Ureter (tissue), 1 donor: ENCODE measurements at regions not wholly inside any gene's neighbourhood (a gene's known extent, or its start where the extent isn't known, plus 50 kb on each side); places are given as distances from the start of the nearest gene placed in this dataset.
"Not testable (repeated sequence)": the region's sequence is repeated elsewhere in the genome, so short reads cannot be mapped to it uniquely, and the experiment has no call there.

Experiments
- DNase-seq: peaks from one replicate; pipeline ENCODE4 v3.0.0-alpha.2; 2020; ENCODE audit warnings: low spot score
- donor health status: DM: yes; HTN: yes; CAD: no.

DNA sequence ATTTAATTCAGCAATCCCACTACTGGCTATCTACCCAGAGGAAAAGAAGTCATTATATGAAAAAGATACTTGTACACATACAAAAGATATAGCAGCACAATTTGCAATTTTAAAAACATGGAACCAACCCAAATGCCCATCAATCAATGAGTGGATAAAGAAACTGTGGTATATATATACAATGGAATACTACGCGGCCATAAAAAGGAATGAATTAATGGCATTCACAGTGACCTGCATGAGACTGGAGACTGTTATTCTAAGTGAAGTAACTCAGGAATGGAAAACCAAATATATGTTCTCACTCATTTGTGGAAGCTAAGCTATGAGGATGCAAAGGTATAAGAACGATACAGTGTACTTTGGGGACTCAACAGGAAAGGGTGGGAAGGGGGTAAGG, 102.8 kb upstream of the KCNMA1 start:
- DNase-seq = not testable (repeated sequence)

GRCh38 chr10:77738496-77739158, 101.0 kb upstream of the KCNMA1 start:
- DNase-seq = no peak

DNA sequence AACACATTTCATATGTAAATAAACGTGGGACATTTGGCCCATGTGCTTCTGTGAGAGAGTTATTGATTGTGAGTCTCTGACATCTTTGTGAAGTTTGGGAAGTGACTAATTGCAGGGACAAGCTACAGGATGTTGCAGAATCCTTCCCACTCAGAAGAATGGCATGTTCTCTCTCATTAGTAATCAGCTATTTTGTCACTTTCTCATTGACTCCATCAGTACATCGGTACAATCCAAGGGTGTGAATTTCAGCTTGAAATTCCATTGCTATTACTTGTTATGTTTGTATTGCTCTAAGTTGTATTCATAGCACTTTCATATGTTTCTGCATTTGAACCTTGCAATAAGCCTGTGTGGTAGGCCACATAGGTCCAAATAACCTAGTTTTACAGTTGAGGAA, 100.0 kb upstream of the KCNMA1 start:
- no peak for DNase-seq

DNA sequence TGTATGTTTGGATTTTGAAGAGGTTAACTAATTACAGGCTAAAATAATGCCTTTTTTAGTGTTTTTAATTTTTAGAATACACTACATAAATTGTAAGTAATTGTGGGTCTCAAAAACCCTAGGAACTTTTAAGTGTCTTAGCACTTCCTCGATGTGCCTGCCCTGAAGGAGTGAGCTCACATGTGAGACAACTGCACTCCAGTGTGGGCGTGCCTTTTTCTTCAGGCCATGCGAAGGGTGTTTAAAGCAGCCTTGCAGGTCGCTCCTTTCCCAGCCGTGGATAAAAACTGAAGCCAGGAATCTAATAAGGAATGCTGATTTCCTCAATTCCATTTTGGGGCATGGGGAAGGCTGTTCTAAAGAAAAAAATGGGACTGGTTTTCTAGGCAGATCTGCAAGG, 97.5 kb upstream of the KCNMA1 start:
- DNase-seq = not testable (repeated sequence)

- DNase-seq = no peak
Observed at GRCh38 chr10:77732213-77733003, 94.8 kb upstream of the KCNMA1 start.

DNA sequence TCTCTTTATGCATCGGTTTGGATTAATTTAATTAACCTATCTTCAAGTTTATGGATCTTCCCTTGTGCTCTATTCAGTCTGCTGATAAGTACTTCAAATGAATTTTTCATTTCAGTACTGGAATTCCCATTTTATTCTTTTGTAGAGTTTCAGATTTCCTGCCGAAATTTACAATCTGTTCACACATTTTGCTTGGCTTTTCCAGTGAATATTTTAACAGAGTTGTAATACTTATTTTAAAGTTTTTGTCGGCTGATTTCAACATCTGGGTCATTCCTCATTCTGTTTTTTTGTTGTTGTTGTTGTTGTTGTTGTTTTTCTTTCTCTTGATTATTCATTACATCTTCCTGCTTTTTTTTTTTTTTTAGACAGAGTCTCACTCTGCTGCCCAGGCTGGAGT, 89.9 kb upstream of the KCNMA1 start:
- no peak for DNase-seq

- no peak for DNase-seq
Observed at GRCh38 chr10:77726732-77727131, 89.1 kb upstream of the KCNMA1 start.

DNA sequence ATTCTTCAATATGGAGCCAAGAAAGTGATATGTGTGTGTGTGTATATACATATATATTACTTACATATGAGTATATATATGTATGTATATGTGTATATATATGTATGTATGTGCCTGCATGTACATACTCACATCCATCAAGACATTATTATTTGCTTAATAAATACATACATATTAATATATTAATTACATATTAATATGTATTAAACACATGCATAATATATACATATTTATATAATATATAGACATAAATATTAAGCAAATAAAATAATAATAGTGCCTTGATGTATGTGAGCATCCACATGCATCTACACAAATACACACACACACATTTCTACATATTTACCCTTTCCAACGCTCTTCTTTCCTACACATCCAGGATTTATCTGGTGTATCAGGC, 88.7 kb upstream of the KCNMA1 start:
- DNase-seq = no peak

- DNase-seq = no peak
Observed at GRCh38 chr10:77724820-77725219, 87.2 kb upstream of the KCNMA1 start.

- DNase-seq = no peak
Observed at GRCh38 chr10:77723376-77723775, 85.8 kb upstream of the KCNMA1 start.

DNA sequence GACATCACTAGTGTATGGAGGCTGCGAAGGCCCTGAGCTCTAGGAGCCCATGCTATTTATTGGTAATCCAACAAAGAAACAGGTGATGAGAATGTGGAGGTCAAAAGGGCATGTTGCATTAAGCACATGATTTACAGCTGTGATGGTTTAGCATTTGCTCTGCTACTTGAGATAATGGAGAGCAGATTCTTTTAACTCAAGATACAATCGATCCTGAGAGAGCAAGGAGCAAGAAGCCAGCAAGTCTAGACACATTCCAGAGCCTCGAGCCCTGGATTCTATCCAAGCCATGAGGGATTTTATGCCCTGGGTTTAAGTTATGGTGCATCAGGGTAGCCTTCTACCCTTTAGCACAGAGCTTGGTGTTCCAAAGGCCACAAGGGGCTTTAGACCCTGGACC, 85.3 kb upstream of the KCNMA1 start:
- not testable (repeated sequence) for DNase-seq

GRCh38 chr10:77721815-77722214, 84.2 kb upstream of the KCNMA1 start:
- DNase-seq = no peak

DNA sequence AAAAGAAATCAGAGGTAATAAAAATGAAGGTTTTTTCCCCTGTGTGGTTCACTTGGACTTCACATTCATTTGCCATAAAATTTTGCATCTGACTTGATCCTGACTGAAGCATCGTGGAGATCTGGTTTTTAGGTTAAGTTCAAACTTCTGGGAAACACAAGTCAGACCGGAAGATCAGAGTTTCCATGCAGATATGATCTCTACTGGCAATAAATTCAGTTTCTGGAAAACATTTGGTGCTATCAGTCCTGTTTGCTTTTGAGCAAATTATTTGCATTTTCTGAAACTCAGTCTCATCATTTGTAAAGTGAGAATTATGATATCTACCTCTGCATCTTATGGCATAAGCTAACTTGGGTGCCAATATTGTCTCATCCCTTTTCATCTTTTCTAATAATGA, 81.3 kb upstream of the KCNMA1 start:
- no peak for DNase-seq

- not testable (repeated sequence) for DNase-seq
Observed at GRCh38 chr10:77718312-77718711, 80.7 kb upstream of the KCNMA1 start.

DNA sequence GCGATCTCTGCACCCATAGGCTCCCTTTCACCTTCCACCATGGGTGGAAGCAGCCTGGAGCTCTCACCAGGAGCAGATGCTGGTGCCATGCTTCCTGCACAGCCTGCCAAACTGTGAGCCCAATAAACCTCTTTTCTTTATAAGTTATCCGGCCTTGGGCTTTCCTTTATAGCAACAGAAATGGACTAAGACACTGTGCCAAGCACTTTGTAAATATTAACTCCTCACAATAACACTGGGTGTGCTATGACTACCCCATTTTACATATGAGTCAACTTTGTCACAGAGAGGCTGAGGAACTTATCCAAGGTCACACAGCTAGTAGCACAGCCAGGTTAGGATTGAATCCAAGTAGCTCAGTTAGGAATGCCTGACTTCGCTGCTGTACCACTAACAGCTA, 79.7 kb upstream of the KCNMA1 start:
- DNase-seq = no peak

- no peak for DNase-seq
Observed at GRCh38 chr10:77716458-77717317, 79.1 kb upstream of the KCNMA1 start.

DNA sequence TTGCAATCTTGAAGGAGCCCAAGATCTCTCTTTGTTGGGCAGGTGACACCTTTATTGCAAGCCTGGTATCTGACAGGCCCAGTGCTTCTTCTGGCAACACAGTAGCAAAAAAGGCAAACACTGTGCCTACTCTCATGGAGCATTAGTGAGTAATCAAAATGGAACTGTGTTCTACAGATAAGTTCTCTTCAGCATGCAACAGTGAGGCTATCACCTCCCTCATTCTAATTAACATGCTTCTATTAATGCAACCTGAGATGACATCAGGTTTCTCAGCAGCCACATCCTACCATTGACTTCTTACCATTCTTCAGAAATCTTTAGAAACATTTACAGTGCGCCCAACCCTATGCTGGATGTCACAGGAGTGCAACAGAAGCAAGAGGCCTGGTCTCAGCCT, 77.9 kb upstream of the KCNMA1 start:
- no peak for DNase-seq

DNA sequence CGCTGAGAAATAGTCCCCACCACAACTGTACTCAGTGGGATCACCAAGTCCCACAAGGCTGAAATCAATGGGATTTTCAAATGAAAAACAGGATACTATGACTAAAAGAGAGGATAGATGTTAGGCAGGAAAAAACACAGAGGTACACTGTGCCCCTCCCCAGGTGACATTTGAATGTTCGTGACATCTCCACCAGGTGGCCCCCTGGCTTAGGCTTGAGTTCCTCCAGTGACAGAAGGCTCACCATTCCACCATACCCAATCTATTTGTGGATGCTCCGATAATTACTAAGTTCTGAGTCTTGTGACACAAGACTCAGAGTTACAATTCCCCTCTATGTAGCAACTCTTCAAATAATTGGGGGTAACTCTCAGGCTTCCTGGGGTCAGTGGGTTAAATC, 77.5 kb upstream of the KCNMA1 start:
- no peak for DNase-seq

DNA sequence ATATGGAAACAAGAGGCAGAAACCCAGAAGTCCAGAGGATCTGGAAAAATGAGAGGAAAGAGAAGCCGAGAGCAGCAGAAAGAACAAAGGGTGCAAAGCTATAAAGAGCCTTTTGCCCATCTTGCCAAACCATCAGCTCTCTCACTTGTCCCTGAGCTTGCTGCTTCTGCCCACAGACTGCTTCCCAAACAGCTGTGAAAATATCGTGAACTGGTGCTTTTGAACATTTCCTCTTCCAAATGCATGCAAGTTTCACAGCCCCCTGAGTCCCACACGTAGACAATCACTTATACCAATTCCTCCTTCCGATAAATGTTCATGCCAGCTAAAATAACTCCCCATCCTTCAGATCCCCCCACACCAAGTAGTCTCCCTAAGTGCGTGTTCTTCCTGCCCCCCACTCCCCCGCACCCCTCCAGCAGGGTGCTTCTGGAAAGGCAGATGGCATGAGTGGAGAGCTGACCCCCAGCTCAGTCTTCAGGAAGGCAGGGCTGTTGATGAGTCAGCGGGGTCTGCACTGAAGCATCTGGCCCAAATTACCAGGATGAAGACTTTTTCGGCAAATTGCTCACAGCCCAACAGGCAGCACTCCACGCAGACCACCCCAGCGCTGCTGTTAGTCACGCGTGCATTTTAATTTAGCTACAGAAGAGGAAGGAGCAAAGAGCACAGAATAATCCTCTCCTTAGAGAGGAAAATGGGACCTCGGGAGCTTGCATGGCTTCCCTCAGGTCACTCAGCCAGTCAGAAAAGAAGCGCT, 76.1 kb upstream of the KCNMA1 start:
- no peak for DNase-seq

GRCh38 chr10:77712207-77712606, 74.6 kb upstream of the KCNMA1 start:
- no peak for DNase-seq

GRCh38 chr10:77711683-77712049, 74.1 kb upstream of the KCNMA1 start:
- no peak for DNase-seq
